ENCODE measurements at regions not wholly inside any gene's neighbourhood (a gene's known extent, or its start where the extent isn't known, plus 50 kb on each side); places are given as distances from the start of the nearest gene placed in this dataset.

DNA sequence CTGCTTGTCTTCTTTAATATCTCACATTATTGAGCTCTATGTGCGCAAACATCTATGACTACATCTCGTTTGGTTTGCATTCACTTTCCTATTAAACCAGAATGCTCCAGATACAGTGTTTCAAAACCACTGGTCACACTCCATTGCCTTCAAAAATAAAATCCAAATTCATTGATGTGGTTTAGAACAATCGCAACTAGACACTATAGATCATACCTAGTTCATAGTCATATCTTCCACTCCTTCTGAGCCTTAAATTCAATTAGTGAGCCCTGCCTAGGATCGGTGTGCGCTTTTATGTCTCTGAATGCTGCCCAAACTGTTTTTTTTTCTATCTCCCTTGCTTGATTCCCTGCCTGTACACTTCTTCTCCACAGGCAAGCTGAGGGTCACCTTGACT lies 238.5 kb upstream of the RGPD4 start:
- no peak for TF ChIP-seq EZH2phosphoT487 (IDR thresholded peaks at IDR 0.05; ENCODE audit: unreplicated experiment)
- TF ChIP-seq REST (IDR thresholded peaks at IDR 0.05; ENCODE audit: unreplicated experiment), result no peak
- TF ChIP-seq POLR2AphosphoS5 (IDR thresholded peaks at IDR 0.05; ENCODE audit: low read depth), result no peak
- no peak for TF ChIP-seq CTCF (conservative IDR thresholded peaks at IDR 0.05; ENCODE audit: low read depth in 2 of 2)
